Right cardiac atrium (tissue), 5 donors: ENCODE measurements at regions not wholly inside any gene's neighbourhood (a gene's known extent, or its start where the extent isn't known, plus 50 kb on each side); places are given as distances from the start of the nearest gene placed in this dataset.

Source experiments
- ATAC-seq, 2 donors: fragments of 200-7000 bp; cut with Tn5 transposase; one replicate each; pipeline versions ENCODE4 v1.8.0 to v1.9.1; 2020; ENCODE audit warnings: moderate library complexity in 2 of 2, mild to moderate bottlenecking in 1 of 2
- DNase-seq, 3 donors: peaks; one replicate each; pipeline ENCODE4 v3.0.0-alpha.2; 2020
- H3K27ac ChIP-seq: one replicate; pipeline ENCODE4 v1.5.1; 2013; ENCODE audit warnings: mild to moderate bottlenecking, low read length, control low read depth, moderate library complexity
- H3K27me3 ChIP-seq: one replicate; pipeline ENCODE4 v1.6.1; 2013; ENCODE audit not compliant: control insufficient read depth, insufficient read depth
- H3K4me1 ChIP-seq: one replicate; pipeline ENCODE4 v1.6.1; 2013; ENCODE audit warnings: low read length; ENCODE audit not compliant: control insufficient read depth, insufficient read depth
- H3K4me3 ChIP-seq: one replicate; pipeline ENCODE4 v1.5.1; 2013; ENCODE audit warnings: low read length, control low read depth
- H3K9me3 ChIP-seq: one replicate; pipeline ENCODE4 v1.6.1; 2013; ENCODE audit warnings: low read length; ENCODE audit not compliant: control insufficient read depth
- WGBS: extraction: QIAGEN DNeasy Blood & Tissue Kit; methylation state at CpG from one replicate; pipeline ENCODE4 v1.1.7; 2013; 5-methylcytosine and 5-hydroxymethylcytosine counted together
- intact Hi-C, 4 donors: fragments of 100-400 bp; cut with DNase I; formaldehyde crosslinking; loops; one replicate each; pipeline versions ENCODE4 v1.11.0 to v1.14.0; 2022 to 2023
- donor health status: healthy with polysubstance abuse.
- donor health status: DM: no; HTN: yes; CAD: no.
- donor health status: DM: no; HTN: no; CAD: no.
- donor health status: DM: no; HTN: yes; CAD: no; lungs with severe emphysema.
- donor health status: DM: yes; HTN: yes; CAD: no.

- peak in 1 of 3 donors; percentile 16 for DNase-seq
- no peaks in the 10 kb centered on the region for H3K4me1 ChIP-seq
- WGBS: 76% methylated on average over 3 of the region's 3 CpGs
- H3K27me3 ChIP-seq: no peaks in the 10 kb centered on the region
- no peak for ATAC-seq
- H3K9me3 ChIP-seq: no peaks in the 10 kb centered on the region
- H3K27ac ChIP-seq: no peak overlapping the region
- intact Hi-C loops: no loop called here
- no peak overlapping the region for H3K4me3 ChIP-seq
Measured at GRCh38 chr5:129322968-129323367, 137.1 kb upstream of the ADAMTS19 start.

- ATAC-seq (no peak), DNase-seq (no peak)
- intact Hi-C loops: no loop called here
- 61% methylated on average over 1 of the region's 1 CpG for WGBS
- no peaks in the 10 kb centered on the region for H3K9me3 ChIP-seq
- H3K4me3 ChIP-seq: no peak overlapping the region
- no peaks in the 10 kb centered on the region for H3K27me3 ChIP-seq
- H3K4me1 ChIP-seq: no peaks in the 10 kb centered on the region
- H3K27ac ChIP-seq: no peak overlapping the region
Measured at GRCh38 chr5:129341306-129341705, 118.8 kb upstream of the ADAMTS19 start.

GRCh38 chr5:129342796-129343195 is 117.3 kb upstream of the ADAMTS19 start:
- no peaks in the 10 kb centered on the region for H3K9me3 ChIP-seq
- intact Hi-C loops: no loop called here
- no peak for ATAC-seq
- H3K4me3 ChIP-seq: no peak overlapping the region
- no peak overlapping the region for H3K27ac ChIP-seq
- DNase-seq: no peak
- no peaks in the 10 kb centered on the region for H3K4me1 ChIP-seq
- H3K27me3 ChIP-seq: no peaks in the 10 kb centered on the region

GRCh38 chr5:129345213-129345924 is 114.7 kb upstream of the ADAMTS19 start:
- no peak overlapping the region for H3K4me3 ChIP-seq
- ATAC-seq (no peak), DNase-seq (no peak)
- no peaks in the 10 kb centered on the region for H3K9me3 ChIP-seq
- WGBS: 32% methylated on average over 4 of the region's 4 CpGs
- H3K27me3 ChIP-seq: no peaks in the 10 kb centered on the region
- H3K27ac ChIP-seq: no peak overlapping the region
- no peaks in the 10 kb centered on the region for H3K4me1 ChIP-seq
- intact Hi-C loops: no loop called here

- Histone ChIP-seq H3K4me1 (no peaks in the 10 kb centered on the region), H3K4me3 (no peak overlapping the region), H3K27ac (no peak overlapping the region), H3K9me3 (no peaks in the 10 kb centered on the region), H3K27me3 (no peaks in the 10 kb centered on the region)
- no peak for ATAC-seq
- DNase-seq: no peak
- 58% methylated on average over 2 of the region's 2 CpGs for WGBS
- intact Hi-C loops: no loop called here
Measured at GRCh38 chr5:129356846-129357245, 103.3 kb upstream of the ADAMTS19 start.

GRCh38 chr5:129358069-129358468 is 102.0 kb upstream of the ADAMTS19 start:
- 89% methylated on average over 3 of the region's 3 CpGs for WGBS
- H3K27me3 ChIP-seq: no peaks in the 10 kb centered on the region
- H3K27ac ChIP-seq: no peak overlapping the region
- H3K9me3 ChIP-seq: no peaks in the 10 kb centered on the region
- H3K4me1 ChIP-seq: no peaks in the 10 kb centered on the region
- DNase-seq (peak in 1 of 3 donors; percentile 6), ATAC-seq (no peak)
- intact Hi-C loops: no loop called here
- no peak overlapping the region for H3K4me3 ChIP-seq

- Histone ChIP-seq H3K9me3 (no peaks in the 10 kb centered on the region), H3K4me3 (no peak overlapping the region), H3K27ac (no peak overlapping the region), H3K4me1 (no peaks in the 10 kb centered on the region), H3K27me3 (no peaks in the 10 kb centered on the region)
- WGBS: 68% methylated on average over 2 of the region's 2 CpGs
- no peak for DNase-seq
- no peak for ATAC-seq
- intact Hi-C loops: no loop called here
Measured at GRCh38 chr5:129359450-129359849, 100.6 kb upstream of the ADAMTS19 start.

GRCh38 chr5:129361441-129362025 is 98.6 kb upstream of the ADAMTS19 start:
- 63% methylated on average over 1 of the region's 1 CpG for WGBS
- Histone ChIP-seq H3K9me3 (no peaks in the 10 kb centered on the region), H3K4me1 (no peaks in the 10 kb centered on the region), H3K27ac (no peak overlapping the region), H3K4me3 (no peak overlapping the region), H3K27me3 (no peaks in the 10 kb centered on the region)
- no peak for DNase-seq
- intact Hi-C loops: no loop called here
- ATAC-seq: no peak

GRCh38 chr5:129362456-129362855 is 97.6 kb upstream of the ADAMTS19 start:
- H3K27ac ChIP-seq: no peak overlapping the region
- no peak for ATAC-seq
- H3K4me3 ChIP-seq: no peak overlapping the region
- no peak for DNase-seq
- no peaks in the 10 kb centered on the region for H3K27me3 ChIP-seq
- H3K4me1 ChIP-seq: no peaks in the 10 kb centered on the region
- intact Hi-C loops: no loop called here
- H3K9me3 ChIP-seq: no peaks in the 10 kb centered on the region

GRCh38 chr5:129363991-129364390 is 96.1 kb upstream of the ADAMTS19 start:
- Histone ChIP-seq H3K9me3 (no peaks in the 10 kb centered on the region), H3K27ac (no peak overlapping the region), H3K4me3 (no peak overlapping the region), H3K4me1 (no peaks in the 10 kb centered on the region), H3K27me3 (no peaks in the 10 kb centered on the region)
- intact Hi-C loops: no loop called here
- DNase-seq (no peak), ATAC-seq (no peak)

- WGBS: 28% methylated on average over 1 of the region's 1 CpG
- Histone ChIP-seq H3K4me1 (no peaks in the 10 kb centered on the region), H3K27ac (no peak overlapping the region), H3K4me3 (no peak overlapping the region), H3K9me3 (no peaks in the 10 kb centered on the region), H3K27me3 (no peaks in the 10 kb centered on the region)
- ATAC-seq: no peak
- intact Hi-C loops: no loop called here
- DNase-seq: no peak
Measured at GRCh38 chr5:129367883-129368282, 92.2 kb upstream of the ADAMTS19 start.

GRCh38 chr5:129372025-129372424 is 88.1 kb upstream of the ADAMTS19 start:
- Histone ChIP-seq H3K27ac (no peak overlapping the region), H3K4me1 (no peaks in the 10 kb centered on the region), H3K4me3 (no peak overlapping the region), H3K27me3 (no peaks in the 10 kb centered on the region), H3K9me3 (no peaks in the 10 kb centered on the region)
- DNase-seq (no peak), ATAC-seq (no peak)
- intact Hi-C loops: no loop called here
- 70% methylated on average over 2 of the region's 2 CpGs for WGBS
